Heart left ventricle (tissue), 16 donors: ENCODE measurements at regions not wholly inside any gene's neighbourhood (a gene's known extent, or its start where the extent isn't known, plus 50 kb on each side); places are given as distances from the start of the nearest gene placed in this dataset.

Experiments
- ATAC-seq, 4 donors: fragments of 200-7000 bp; cut with Tn5 transposase; one replicate each; pipeline ENCODE4 v1.9.1; 2020 to 2022; ENCODE audit warnings: moderate library complexity in 4 of 4, mild to moderate bottlenecking in 3 of 4, moderate number of reproducible peaks in 1 of 4
- DNase-seq, 5 donors: peaks; one replicate each; pipeline ENCODE4 v3.0.0-alpha.2; 2020
- H3K27ac ChIP-seq, 12 donors: fragments of 200-600 bp; sonication (generic) in 4 of 12; one replicate each; pipeline versions ENCODE4 v1.5.0 to v1.8.0; 2016 to 2022; ENCODE audit warnings: mild to moderate bottlenecking in 2 of 12
- H3K27me3 ChIP-seq, 9 donors: fragments of 200-600 bp; sonication (generic) in 2 of 9; one replicate each; pipeline versions ENCODE4 v1.5.1 to v1.8.0; 2016 to 2022; ENCODE audit warnings: mild to moderate bottlenecking in 3 of 9
- H3K36me3 ChIP-seq, 9 donors: fragments of 200-600 bp; sonication (generic) in 2 of 9; one replicate each; pipeline versions ENCODE4 v1.5.0 to v1.8.0; 2018 to 2022; ENCODE audit warnings: mild to moderate bottlenecking in 2 of 9
- H3K4me1 ChIP-seq, 12 donors: fragments of 200-600 bp; sonication (generic) in 4 of 12; one replicate each; pipeline versions ENCODE4 v1.5.0 to v1.8.0; 2016 to 2022; ENCODE audit warnings: mild to moderate bottlenecking in 3 of 12
- H3K4me3 ChIP-seq, 12 donors: fragments of 200-600 bp; sonication (generic) in 4 of 12; one replicate each; pipeline versions ENCODE4 v1.5.0 to v1.8.0; 2017 to 2022; ENCODE audit warnings: mild to moderate bottlenecking in 9 of 12, moderate library complexity in 4 of 12
- H3K9me3 ChIP-seq, 12 donors: fragments of 200-600 bp; sonication (generic) in 4 of 12; one replicate each; pipeline versions ENCODE4 v1.5.0 to v1.8.0; 2016 to 2022; ENCODE audit warnings: mild to moderate bottlenecking in 1 of 12
- POLR2A ChIP-seq, 2 donors: fragments of 450-650 bp; IDR thresholded peaks; one replicate each; pipeline ENCODE4 v1.6.1; 2017; ENCODE audit warnings: antibody characterized with exemption in 2 of 2, mild to moderate bottlenecking in 2 of 2, moderate library complexity in 2 of 2
- WGBS, 4 donors: extraction: QIAGEN DNeasy Blood & Tissue Kit in 2 of 4; methylation state at CpG; one replicate each; pipeline versions ENCODE4 v1.1.5 to v1.1.7; 2013 to 2018; 5-methylcytosine and 5-hydroxymethylcytosine counted together
- intact Hi-C, 10 donors: fragments of 100-400 bp; cut with DNase I; formaldehyde crosslinking; loops; one replicate each; pipeline versions ENCODE4 v1.11.1 to v1.14.2; 2022
- TF ChIP-seq, protein P1 (sequence below), 12 donors: fragments of 200-600 bp; sonication (generic) in 4 of 12; IDR thresholded peaks; one replicate each; pipeline versions ENCODE4 v1.5.0 to v1.8.0; 2018 to 2022; ENCODE audit warnings: antibody characterized with exemption in 12 of 12, mild to moderate bottlenecking in 5 of 12
- donor health status: ischemic (EF 13 %, LVEDD 7.1; RV severe dilation, severe dysfunction).
- donor health status: healthy with polysubstance abuse.
- donor health status: DM: no; HTN: yes; CAD: no.
- donor health status: DM: no; HTN: no; CAD: no.
- donor health status: ischemic (EF 25% LVEDD 6.9; RV normal size, moderate dysfunction).
- donor health status: ischemic (EF 25% LVEDD 5.7; RV mildly dilated, moderate dysfunction).
- donor health status: healthy.
- donor health status: DM: yes; HTN: yes; CAD: no.
- donor health status: ischemic (EF 35%, LVEDD 5.7; RV mildly dilated, moderate dysfunction).
- donor health status: nonischemic (EF 11% LVEDD 7.7; RV severe dilation, severe dysfunction).
- donor health status: DM: yes; HTN: yes; CAD: no.
- donor health status: PGD.
- donor health status: ischemic (EF 29% LVEDD 5.4; RV normal size, mild dysfunction).
- donor health status: nonischemic (EF 23%, LVEDD 6.1; RV moderate dilation, normal function).

- Histone ChIP-seq H3K9me3 (no peaks in the 10 kb centered on the region), H3K36me3 (no peaks in the 10 kb centered on the region), H3K27ac (no peak overlapping the region), H3K4me3 (no peak overlapping the region), H3K27me3 (no peaks in the 10 kb centered on the region), H3K4me1 (peaks cover 0 to 3% (median 0%) of the 10 kb centered on the region in 12 donors)
- WGBS, 4 donors: 69 to 79% (median 78%) methylated on average over 3 of the region's 3 CpGs
- TF ChIP-seq, protein P1, sequence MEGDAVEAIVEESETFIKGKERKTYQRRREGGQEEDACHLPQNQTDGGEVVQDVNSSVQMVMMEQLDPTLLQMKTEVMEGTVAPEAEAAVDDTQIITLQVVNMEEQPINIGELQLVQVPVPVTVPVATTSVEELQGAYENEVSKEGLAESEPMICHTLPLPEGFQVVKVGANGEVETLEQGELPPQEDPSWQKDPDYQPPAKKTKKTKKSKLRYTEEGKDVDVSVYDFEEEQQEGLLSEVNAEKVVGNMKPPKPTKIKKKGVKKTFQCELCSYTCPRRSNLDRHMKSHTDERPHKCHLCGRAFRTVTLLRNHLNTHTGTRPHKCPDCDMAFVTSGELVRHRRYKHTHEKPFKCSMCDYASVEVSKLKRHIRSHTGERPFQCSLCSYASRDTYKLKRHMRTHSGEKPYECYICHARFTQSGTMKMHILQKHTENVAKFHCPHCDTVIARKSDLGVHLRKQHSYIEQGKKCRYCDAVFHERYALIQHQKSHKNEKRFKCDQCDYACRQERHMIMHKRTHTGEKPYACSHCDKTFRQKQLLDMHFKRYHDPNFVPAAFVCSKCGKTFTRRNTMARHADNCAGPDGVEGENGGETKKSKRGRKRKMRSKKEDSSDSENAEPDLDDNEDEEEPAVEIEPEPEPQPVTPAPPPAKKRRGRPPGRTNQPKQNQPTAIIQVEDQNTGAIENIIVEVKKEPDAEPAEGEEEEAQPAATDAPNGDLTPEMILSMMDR (IDR thresholded peaks at IDR 0.05): no peak
- intact Hi-C loops: no loop called here
- DNase-seq (no peak), ATAC-seq (no peak)
Measured at GRCh38 chr2:15840148-15840547, 100.2 kb upstream of the MYCN start.

- H3K4me1 ChIP-seq: peaks cover 0 to 3% (median 0%) of the 10 kb centered on the region in 12 donors
- intact Hi-C loops: no loop called here
- no peak for ATAC-seq
- H3K9me3 ChIP-seq: no peaks in the 10 kb centered on the region
- H3K4me3 ChIP-seq: no peak overlapping the region
- DNase-seq: no peak
- no peaks in the 10 kb centered on the region for H3K27me3 ChIP-seq
- WGBS, 4 donors: 93 to 95% (median 93%) methylated on average over 8 of the region's 8 CpGs
- no peak overlapping the region for H3K27ac ChIP-seq
- H3K36me3 ChIP-seq: no peaks in the 10 kb centered on the region
- TF ChIP-seq, protein P1 (IDR thresholded peaks at IDR 0.05): no peak
- TF ChIP-seq POLR2A (IDR thresholded peaks at IDR 0.05): no peak
Measured at GRCh38 chr2:15840969-15841368, 99.4 kb upstream of the MYCN start.

GRCh38 chr2:15841776-15842560 lies 98.4 kb upstream of the MYCN start:
- DNase-seq (no peak), ATAC-seq (no peak)
- Histone ChIP-seq H3K36me3 (no peaks in the 10 kb centered on the region), H3K9me3 (no peaks in the 10 kb centered on the region), H3K4me3 (no peak overlapping the region), H3K27me3 (no peaks in the 10 kb centered on the region), H3K27ac (no peak overlapping the region), H3K4me1 (peaks cover 0 to 3% (median 0%) of the 10 kb centered on the region in 12 donors)
- intact Hi-C loops: no loop called here
- TF ChIP-seq, protein P1 (IDR thresholded peaks at IDR 0.05): no peak
- TF ChIP-seq POLR2A (IDR thresholded peaks at IDR 0.05): no peak
- 84 to 88% (median 86%) methylated on average over 12 of the region's 12 CpGs for WGBS, 4 donors

DNA sequence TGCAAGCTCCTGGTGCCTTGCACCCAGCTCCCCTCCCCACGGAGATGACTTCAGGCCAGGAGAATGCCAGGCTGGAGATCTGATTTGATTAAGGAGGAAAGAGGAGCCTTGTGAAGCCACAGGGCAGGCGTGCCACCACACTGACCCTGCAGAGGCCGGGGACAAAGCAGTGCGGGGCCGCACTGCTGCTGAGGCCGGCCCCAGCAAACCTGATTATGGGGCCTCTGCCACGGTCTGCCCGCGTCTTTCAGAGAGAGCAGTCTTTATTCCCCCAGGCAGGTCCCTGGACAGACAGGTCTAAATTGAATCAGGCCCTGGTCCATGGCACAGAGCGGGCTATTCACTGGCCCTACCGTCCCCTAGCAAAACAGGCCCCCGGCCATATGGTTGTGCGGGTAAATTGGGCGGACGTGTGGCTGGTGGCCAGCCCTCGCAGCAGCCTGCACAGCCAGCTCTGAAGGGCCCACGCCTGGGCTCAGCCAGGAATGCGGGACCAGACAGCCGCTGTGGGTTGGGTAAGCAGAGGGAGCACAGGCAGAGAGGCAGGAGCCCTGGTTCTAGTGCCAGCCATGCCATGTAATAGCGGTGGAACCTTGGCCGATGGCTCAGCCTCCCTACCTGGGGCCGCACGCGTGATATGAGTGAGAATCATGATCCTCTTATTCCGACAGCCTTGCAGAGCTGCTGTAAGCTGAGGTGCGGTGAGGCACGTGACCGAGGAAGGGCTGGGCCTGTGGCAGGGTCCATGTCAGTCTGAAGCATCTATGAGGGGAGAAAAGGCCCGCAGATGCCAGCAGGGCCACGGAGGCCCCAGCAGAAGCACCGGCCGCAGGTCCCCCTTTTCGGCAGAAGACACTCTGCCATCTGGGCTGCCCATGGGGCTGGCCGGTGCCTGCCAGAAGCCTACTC lies 97.3 kb upstream of the MYCN start:
- TF ChIP-seq, protein P1 (IDR thresholded peaks at IDR 0.05): no peak
- TF ChIP-seq POLR2A (IDR thresholded peaks at IDR 0.05): no peak
- H3K36me3 ChIP-seq: no peaks in the 10 kb centered on the region
- no peak overlapping the region for H3K27ac ChIP-seq
- peaks cover 0 to 3% (median 0%) of the 10 kb centered on the region in 12 donors for H3K4me1 ChIP-seq
- no peaks in the 10 kb centered on the region for H3K9me3 ChIP-seq
- intact Hi-C loops: no loop called here
- ATAC-seq (no peak), DNase-seq (no peak)
- no peaks in the 10 kb centered on the region for H3K27me3 ChIP-seq
- H3K4me3 ChIP-seq: no peak overlapping the region
- WGBS, 4 donors: 88 to 97% (median 93%) methylated on average over 25 to 34 of the region's 34 CpGs
